Activated effector memory CD4-positive, alpha-beta T cell treated with Interleukin-2 at 50 U/mL for 16 hours (primary cell): ENCODE measurements at regions not wholly inside any gene's neighbourhood (a gene's known extent, or its start where the extent isn't known, plus 50 kb on each side); places are given as distances from the start of the nearest gene placed in this dataset.

Experiments used
- DNase-seq: peaks from one replicate; pipeline ENCODE4 v3.0.0-alpha.2; 2020

- no peak for DNase-seq
These were observed 319.6 kb upstream of the CLINT1 start for GRCh38 chr5:158178535-158178934.

DNA sequence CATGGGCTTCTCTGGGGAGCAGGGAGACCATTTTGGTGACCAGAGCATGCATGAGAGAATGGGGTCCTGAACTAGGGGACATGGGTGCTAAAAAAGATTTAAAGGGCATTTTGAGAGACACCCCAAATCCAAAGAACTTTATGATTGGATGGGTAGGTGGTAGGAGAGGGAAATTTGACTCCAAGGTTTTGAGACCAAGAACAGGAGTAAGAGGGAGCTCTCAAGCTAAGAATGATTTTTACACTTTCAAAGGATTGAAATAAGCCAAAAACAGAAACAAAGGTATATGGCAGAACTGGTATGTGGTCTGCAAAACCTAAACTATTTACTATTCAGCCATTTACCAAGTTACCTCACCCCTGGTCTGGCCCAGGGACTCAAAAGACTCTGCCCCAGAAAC lies 318.2 kb upstream of the CLINT1 start:
- DNase-seq, result no peak

DNA sequence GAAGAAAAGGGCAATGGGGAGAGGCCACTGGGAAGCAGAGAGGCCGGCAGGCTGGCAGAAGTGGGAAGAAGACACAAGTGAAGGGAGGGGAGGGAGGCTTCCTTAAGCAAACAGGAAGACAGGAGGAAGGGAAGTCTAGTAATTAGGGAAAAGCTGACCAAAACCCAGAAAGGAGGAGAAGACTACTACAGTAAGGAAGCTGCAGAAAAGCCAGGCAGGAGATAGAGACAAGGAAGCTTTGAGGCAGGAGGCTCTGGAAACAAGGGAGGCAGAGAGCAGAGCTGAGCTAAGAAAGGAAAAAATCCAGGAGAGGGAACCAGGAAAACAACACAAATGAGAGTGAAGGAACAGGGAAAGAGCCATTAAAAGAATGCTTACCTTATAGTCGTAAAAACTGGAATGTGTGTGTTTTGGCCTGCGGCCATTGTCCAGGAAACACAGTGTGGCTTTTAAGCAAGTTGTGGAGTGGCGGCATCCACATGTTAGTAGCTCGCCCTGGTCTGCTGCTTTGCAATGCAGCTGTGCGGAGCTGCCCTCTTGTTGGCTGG lies 317.1 kb upstream of the CLINT1 start:
- DNase-seq, result no peak

DNA sequence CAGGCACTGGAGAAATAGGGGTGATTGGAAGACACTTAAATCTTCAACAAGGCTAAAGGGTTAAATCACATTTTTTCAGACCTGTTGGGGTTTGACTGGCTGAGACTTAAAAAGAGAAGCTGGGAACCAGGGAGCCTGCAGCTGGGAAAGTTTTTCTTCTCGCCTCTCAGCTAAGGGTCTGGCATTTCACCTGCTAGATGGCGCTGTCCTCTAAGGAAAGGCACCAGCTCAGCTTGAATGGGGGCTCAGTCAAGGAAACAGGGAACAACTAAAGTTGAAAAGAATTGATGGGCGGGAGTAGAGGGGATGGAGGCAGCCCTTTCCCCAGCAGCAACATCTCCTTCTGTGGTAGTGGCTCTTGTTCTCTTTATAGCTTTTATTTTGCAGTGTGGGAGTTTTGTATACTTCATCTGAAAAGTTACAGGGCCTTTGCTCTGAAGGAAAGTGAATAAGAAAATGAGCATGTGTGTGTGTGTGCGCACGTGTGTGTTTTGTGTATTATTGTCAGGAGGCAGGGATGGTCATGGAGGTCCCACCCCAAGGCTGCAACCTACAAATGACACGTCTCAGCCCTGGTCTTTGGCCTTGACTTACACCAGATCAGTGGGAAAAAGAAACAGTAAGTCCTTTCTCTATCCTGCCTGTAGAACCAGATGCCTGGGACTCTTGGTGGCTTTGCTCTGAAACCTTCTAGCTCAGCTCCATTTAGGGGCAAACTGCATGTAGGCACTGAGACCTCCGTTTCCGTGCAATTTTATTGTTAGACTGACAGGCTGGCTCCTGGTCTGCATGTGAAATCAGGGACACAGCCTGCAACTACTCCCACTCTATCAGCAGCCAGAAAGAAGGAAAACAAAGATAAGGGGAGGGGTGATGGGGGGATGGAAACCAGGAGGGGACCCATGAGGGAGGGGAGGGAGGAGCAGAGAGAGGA lies 316.2 kb upstream of the CLINT1 start:
- DNase-seq, result no peak

DNA sequence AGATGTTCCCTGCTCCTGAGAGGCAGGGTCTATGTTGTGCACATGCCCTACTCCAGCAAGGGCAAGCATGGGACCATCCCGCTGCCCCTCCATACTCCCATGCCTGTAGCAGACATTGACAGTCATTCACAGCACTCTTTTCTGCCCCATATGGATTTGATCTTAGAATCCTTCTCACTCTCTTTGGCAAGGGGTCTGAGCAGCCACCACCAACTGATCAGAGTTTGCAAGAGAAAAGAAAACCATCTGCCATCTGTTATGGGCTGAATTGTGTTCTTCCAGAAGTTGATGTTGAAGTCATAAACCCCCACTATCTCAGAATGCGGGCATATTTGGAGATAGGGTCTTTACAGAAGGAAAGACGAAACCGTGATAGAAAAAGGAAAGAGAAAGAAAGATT lies 315.1 kb upstream of the CLINT1 start:
- no peak for DNase-seq

DNA sequence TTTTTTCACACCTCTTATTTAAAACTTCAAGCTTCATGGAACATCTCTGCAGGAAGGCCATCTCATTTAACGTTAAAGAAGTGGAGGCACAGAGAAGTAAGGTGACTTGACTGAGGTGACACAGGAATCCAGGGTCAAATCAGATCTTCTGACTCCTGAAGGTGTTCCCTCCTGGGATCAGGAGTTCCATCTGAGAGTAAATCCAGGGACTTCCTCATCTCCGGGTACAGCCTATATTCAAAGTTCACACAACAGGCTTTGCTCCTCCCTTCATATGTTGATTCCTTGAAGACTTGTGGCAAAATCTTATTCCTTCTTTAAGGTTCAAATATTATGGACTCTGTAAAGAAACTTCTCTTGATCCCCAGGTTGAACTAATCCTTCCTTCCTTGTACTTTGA lies 313.1 kb upstream of the CLINT1 start:
- no peak for DNase-seq

DNA sequence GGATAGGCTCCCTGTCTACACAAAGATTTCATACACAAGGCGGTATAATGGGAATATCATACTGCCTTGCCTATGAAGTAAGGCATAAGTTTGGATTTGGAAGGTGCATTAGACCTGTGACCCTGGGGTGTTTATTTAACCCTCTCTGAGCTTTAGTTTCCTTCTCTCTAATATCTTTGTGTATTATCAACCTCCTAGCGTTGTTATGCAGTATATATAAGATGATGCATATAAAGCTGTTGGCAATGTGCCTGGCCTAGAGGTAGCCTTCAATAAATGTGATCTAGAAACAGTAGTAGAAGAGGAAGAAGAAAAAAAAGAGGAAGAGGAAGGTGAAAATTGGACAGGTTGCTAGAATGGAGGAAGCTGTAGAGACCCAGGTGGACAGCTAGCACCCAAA lies 311.6 kb upstream of the CLINT1 start:
- no peak for DNase-seq

GRCh38 chr5:158170060-158170459 lies 311.1 kb upstream of the CLINT1 start:
- no peak for DNase-seq

DNA sequence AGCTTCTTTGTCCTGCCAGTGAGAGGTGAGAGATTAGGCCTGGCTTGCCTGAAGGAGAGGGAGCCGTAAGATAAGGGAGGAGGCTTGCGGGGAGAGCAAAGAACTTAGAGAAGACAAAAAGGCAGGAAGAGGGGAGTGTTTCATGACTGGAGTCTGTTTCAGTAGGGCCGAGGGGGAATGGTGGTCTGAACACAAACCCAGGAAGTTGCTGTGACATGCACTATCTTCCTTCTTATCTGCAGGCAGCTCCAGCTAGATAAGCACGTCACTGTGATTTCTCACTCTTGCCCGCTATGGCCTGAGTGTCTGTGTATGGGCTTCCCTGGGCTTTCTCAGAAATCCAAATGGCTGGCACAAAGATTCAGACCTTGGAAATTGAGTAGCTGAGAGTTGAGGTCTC lies 307.5 kb upstream of the CLINT1 start:
- no peak for DNase-seq

- DNase-seq, result no peak
These were observed 306.7 kb upstream of the CLINT1 start for GRCh38 chr5:158165647-158166046.

GRCh38 chr5:158164296-158165047 lies 305.5 kb upstream of the CLINT1 start:
- DNase-seq, result no peak

DNA sequence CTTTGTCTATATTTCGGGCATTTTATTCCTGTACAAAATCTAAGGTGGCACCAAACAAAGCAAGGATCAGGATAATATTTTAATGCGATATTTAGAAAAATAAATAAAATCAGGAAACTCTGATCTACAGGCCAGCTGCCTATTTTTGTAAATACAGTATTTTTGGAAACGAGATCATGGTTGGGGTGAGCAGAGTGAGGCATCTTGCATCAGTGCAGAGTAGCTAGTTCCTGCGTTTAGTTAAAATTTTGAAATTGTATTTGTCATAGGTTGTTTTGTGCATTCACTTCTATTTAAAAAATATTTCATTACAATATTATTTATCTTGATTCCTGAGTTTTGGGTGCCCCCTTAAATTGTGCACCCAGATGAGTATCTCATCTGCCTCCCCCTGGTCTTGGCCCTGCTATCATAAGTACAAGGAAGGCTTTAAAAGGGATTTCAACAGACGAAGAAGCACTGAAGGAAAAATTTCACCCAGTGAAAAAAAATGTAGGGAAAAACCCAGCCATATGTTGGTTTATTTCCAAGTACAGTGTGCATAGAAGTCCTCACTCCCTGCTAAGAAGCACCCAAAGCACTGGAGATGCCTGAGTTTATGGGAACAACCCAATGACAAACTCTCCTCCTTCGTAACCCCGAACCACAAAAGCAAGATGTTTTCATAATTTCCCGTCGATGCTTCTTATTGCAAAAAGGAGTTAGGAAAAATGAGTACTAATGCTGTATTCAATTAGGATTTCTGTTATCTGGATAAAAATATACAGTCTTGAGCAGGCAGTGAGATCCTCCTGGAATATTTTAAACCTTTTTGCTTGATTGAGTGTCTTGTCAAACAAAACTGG lies 304.7 kb upstream of the CLINT1 start:
- DNase-seq, result no peak

GRCh38 chr5:158162479-158163034 lies 303.6 kb upstream of the CLINT1 start:
- no peak for DNase-seq

DNA sequence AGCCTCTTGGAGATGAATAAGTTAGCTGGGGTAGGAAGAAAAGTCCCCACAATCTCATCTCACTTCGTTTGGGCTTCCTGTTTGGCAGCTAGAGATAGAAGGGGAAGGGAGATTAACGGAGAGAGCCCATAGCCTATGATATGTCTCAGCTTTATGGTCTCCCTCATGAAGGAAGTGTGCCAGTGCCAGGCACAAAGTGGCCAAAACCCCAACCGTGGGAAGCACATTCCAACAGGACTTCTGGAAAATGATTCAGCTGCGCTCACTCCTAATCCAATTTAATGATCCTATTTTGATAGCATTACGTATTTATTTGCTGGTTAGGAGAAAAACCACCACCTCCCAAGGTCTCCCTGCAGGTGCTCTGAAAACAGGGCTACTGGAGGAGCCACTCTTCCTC lies 303.1 kb upstream of the CLINT1 start:
- DNase-seq, result no peak

GRCh38 chr5:158159621-158160020 lies 300.7 kb upstream of the CLINT1 start:
- DNase-seq, result no peak

GRCh38 chr5:158155811-158156505 lies 297.0 kb upstream of the CLINT1 start:
- DNase-seq, result no peak

DNA sequence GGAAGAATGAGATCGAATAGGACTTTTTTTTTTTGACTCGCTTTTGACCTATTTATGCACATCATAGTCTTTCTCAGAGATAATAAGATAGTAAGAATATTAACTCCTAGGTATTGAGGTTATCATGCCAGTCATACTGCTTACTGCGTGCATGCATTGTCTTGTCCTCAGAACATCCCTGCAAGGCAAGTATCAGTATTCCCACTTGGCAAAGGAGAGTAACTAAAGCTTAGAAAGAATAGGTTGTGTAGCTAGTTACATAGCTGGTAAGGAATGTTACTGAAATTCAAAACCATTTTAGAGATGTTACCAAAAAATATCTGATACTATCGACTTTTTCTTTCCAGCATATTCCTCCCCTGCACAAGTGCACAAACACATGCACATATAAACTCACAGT lies 296.1 kb upstream of the CLINT1 start:
- DNase-seq, result no peak

GRCh38 chr5:158154226-158155005 lies 295.5 kb upstream of the CLINT1 start:
- DNase-seq, result no peak

- DNase-seq, result no peak
These were observed 294.6 kb upstream of the CLINT1 start for GRCh38 chr5:158153508-158153907.

DNA sequence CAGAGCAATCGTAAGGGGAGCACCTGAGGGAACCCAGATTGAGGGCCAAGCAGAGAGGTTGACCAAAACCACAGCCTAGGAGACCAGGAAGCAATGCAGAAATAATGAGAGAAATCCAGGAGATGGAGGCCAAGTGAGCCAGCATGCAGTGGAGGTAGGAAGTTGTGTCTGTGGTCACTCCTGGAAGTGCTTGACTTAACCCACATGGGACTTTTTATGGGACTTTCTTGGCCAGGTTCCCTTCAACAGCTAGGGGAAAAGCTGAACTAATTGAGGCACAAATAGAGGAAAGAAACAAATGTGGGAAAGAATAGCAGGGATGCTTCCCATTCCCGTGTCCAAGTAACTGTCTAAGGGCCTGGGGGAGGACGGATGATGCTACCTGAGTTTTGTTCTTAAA lies 293.2 kb upstream of the CLINT1 start:
- DNase-seq, result no peak

GRCh38 chr5:158147227-158147626 lies 288.3 kb upstream of the CLINT1 start:
- DNase-seq, result no peak
